HepG2 (cell line): ENCODE measurements at regions not wholly inside any gene's neighbourhood (a gene's known extent, or its start where the extent isn't known, plus 50 kb on each side); places are given as distances from the start of the nearest gene placed in this dataset.
A peak's percentile ranks its signal among the peaks of the same experiment; 100 is the strongest.

ENCODE experiments used
- EEA1 ChIP-seq: sonication (generic); formaldehyde crosslinking; IDR thresholded peaks from 2 replicates; pipeline ENCODE4 v1.5.1; 2020; ENCODE audit warnings: mild to moderate bottlenecking, missing genetic modification reagents, borderline replicate concordance
- ERF ChIP-seq: IDR thresholded peaks from 2 replicates; pipeline ENCODE4 v1.6.1; 2018; ENCODE audit warnings: missing biosample characterization, missing genetic modification reagents
- GTF3A ChIP-seq: sonication (generic); formaldehyde crosslinking; conservative IDR thresholded peaks from 2 replicates; pipeline ENCODE4 v1.4.0; 2020; ENCODE audit warnings: mild to moderate bottlenecking, missing genetic modification reagents
- NFATC3 ChIP-seq: sonication (generic); formaldehyde crosslinking; IDR thresholded peaks from 2 replicates; pipeline ENCODE4 v1.5.1; 2020; ENCODE audit warnings: mild to moderate bottlenecking, missing genetic modification reagents
- NRL ChIP-seq: sonication (generic); formaldehyde crosslinking; IDR thresholded peaks from 2 replicates; pipeline ENCODE4 v1.5.0; 2020; ENCODE audit warnings: missing genetic modification reagents, mild to moderate bottlenecking, moderate library complexity, borderline replicate concordance
- PHB2 ChIP-seq: fragments of 450-650 bp; IDR thresholded peaks from 2 replicates; pipeline ENCODE4 v1.6.1; 2018; ENCODE audit not compliant: partially characterized antibody
- RFX5 ChIP-seq: IDR thresholded peaks from 2 replicates; pipeline ENCODE4 v1.6.1; 2011; ENCODE audit warnings: low read depth, low read length, improper control_type of control experiment
- TBL1XR1 ChIP-seq: fragments of 150-350 bp; IDR thresholded peaks from 2 replicates; pipeline ENCODE4 v1.6.1; 2014; ENCODE audit warnings: borderline replicate concordance, low read length; ENCODE audit not compliant: partially characterized antibody
- ZBTB3 ChIP-seq: sonication (generic); formaldehyde crosslinking; IDR thresholded peaks from 2 replicates; pipeline ENCODE4 v1.4.0; 2020; ENCODE audit warnings: low read depth, mild to moderate bottlenecking, moderate library complexity, missing genetic modification reagents, borderline replicate concordance
- ZNF12 ChIP-seq: sonication (generic); formaldehyde crosslinking; IDR thresholded peaks from 2 replicates; pipeline ENCODE4 v1.5.0; 2020; ENCODE audit warnings: missing genetic modification reagents
- ZNF143 ChIP-seq: sonication (generic); formaldehyde crosslinking; IDR thresholded peaks from 2 replicates; pipeline ENCODE4 v1.4.0; 2020; ENCODE audit warnings: missing genetic modification reagents
- ZNF496 ChIP-seq: sonication (generic); formaldehyde crosslinking; IDR thresholded peaks from 2 replicates; pipeline ENCODE4 v1.8.1; 2023; ENCODE audit warnings: mild to moderate bottlenecking, moderate library complexity, missing genetic modification reagents; ENCODE audit not compliant: insufficient replicate concordance
- ZNF615 ChIP-seq: sonication (generic); formaldehyde crosslinking; IDR thresholded peaks from 2 replicates; pipeline ENCODE4 v1.5.0; 2020; ENCODE audit warnings: mild to moderate bottlenecking, missing genetic modification reagents, borderline replicate concordance
- ZNF678 ChIP-seq: sonication (generic); formaldehyde crosslinking; IDR thresholded peaks from 2 replicates; pipeline ENCODE4 v1.4.0; 2020; ENCODE audit warnings: mild to moderate bottlenecking, missing genetic modification reagents
- TF ChIP-seq, protein P1 (sequence below): sonication (generic); formaldehyde crosslinking; IDR thresholded peaks from 2 replicates; pipeline ENCODE4 v1.5.0; 2020; ENCODE audit warnings: mild to moderate bottlenecking, missing genetic modification reagents
- TF ChIP-seq, protein P2 (sequence below): sonication (generic); formaldehyde crosslinking; IDR thresholded peaks from 2 replicates; pipeline ENCODE4 v1.5.1; 2020; ENCODE audit warnings: missing genetic modification reagents, mild to moderate bottlenecking, borderline replicate concordance
- TF ChIP-seq, protein P3 (sequence below): sonication (generic); formaldehyde crosslinking; IDR thresholded peaks from 2 replicates; pipeline ENCODE4 v1.4.0; 2020; ENCODE audit warnings: missing genetic modification reagents, borderline replicate concordance
- TF ChIP-seq, protein P4 (sequence below): sonication (generic); formaldehyde crosslinking; IDR thresholded peaks from 2 replicates; pipeline ENCODE4 v1.9.0; 2021; ENCODE audit warnings: missing genetic modification reagents, borderline replicate concordance

DNA sequence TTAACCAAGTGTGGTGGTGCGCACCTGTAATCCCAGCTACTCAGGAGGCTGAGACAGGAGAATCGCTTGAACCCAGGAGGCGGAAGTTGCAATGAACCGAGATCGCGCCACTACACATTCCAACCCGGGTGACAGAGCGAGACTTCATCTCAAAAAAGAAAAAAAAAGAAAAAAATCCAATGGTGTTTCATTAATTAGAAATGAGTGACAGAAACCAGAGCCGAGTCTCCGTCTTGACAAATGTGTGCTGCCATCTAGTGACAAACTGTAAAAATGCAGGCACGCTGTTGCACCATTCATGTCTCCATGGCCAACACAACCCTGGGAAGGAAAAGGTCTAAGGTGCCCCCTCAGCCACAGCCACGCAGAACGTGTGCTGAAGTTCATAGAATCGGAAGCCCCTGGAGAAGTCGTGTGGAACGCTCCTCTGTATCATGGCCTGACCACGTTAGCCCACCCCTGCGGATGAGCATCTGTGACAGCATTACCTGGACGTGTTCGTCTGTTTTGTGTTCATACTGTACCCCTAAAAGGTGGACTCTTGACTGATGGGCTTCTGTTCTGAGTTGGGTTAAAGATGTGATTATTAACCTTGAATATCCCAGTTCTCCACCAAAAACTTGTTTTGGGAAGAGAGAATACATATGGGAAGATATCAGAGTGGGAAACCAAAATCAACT is 94.9 kb downstream of the LYZL2 start (continued):
- TF ChIP-seq, protein P1, sequence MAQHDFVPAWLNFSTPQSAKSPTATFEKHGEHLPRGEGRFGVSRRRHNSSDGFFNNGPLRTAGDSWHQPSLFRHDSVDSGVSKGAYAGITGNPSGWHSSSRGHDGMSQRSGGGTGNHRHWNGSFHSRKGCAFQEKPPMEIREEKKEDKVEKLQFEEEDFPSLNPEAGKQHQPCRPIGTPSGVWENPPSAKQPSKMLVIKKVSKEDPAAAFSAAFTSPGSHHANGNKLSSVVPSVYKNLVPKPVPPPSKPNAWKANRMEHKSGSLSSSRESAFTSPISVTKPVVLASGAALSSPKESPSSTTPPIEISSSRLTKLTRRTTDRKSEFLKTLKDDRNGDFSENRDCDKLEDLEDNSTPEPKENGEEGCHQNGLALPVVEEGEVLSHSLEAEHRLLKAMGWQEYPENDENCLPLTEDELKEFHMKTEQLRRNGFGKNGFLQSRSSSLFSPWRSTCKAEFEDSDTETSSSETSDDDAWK (CRISPR knock-in tag), result no peak
- TF ChIP-seq ZNF678 (CRISPR knock-in tag), result no peak
- TF ChIP-seq ZNF615 (CRISPR knock-in tag), result no peak
- TF ChIP-seq PHB2, result no peak
- no peak for TF ChIP-seq RFX5
- 0 out of 2 replicates have a peak, but pooled peaks have one; percentile 44 for TF ChIP-seq ERF (CRISPR knock-in tag)
- TF ChIP-seq ZNF143 (CRISPR knock-in tag), result no peak
- no peak for TF ChIP-seq EEA1 (CRISPR knock-in tag)
- TF ChIP-seq, protein P2, sequence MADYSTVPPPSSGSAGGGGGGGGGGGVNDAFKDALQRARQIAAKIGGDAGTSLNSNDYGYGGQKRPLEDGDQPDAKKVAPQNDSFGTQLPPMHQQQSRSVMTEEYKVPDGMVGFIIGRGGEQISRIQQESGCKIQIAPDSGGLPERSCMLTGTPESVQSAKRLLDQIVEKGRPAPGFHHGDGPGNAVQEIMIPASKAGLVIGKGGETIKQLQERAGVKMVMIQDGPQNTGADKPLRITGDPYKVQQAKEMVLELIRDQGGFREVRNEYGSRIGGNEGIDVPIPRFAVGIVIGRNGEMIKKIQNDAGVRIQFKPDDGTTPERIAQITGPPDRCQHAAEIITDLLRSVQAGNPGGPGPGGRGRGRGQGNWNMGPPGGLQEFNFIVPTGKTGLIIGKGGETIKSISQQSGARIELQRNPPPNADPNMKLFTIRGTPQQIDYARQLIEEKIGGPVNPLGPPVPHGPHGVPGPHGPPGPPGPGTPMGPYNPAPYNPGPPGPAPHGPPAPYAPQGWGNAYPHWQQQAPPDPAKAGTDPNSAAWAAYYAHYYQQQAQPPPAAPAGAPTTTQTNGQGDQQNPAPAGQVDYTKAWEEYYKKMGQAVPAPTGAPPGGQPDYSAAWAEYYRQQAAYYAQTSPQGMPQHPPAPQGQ (CRISPR knock-in tag), result no peak
- no peak for TF ChIP-seq TBL1XR1
- no peak for TF ChIP-seq NRL (CRISPR knock-in tag)
- TF ChIP-seq, protein P3, sequence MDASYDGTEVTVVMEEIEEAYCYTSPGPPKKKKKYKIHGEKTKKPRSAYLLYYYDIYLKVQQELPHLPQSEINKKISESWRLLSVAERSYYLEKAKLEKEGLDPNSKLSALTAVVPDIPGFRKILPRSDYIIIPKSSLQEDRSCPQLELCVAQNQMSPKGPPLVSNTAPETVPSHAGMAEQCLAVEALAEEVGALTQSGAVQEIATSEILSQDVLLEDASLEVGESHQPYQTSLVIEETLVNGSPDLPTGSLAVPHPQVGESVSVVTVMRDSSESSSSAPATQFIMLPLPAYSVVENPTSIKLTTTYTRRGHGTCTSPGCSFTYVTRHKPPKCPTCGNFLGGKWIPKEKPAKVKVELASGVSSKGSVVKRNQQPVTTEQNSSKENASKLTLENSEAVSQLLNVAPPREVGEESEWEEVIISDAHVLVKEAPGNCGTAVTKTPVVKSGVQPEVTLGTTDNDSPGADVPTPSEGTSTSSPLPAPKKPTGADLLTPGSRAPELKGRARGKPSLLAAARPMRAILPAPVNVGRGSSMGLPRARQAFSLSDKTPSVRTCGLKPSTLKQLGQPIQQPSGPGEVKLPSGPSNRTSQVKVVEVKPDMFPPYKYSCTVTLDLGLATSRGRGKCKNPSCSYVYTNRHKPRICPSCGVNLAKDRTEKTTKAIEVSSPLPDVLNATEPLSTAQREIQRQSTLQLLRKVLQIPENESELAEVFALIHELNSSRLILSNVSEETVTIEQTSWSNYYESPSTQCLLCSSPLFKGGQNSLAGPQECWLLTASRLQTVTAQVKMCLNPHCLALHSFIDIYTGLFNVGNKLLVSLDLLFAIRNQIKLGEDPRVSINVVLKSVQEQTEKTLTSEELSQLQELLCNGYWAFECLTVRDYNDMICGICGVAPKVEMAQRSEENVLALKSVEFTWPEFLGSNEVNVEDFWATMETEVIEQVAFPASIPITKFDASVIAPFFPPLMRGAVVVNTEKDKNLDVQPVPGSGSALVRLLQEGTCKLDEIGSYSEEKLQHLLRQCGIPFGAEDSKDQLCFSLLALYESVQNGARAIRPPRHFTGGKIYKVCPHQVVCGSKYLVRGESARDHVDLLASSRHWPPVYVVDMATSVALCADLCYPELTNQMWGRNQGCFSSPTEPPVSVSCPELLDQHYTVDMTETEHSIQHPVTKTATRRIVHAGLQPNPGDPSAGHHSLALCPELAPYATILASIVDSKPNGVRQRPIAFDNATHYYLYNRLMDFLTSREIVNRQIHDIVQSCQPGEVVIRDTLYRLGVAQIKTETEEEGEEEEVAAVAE (CRISPR knock-in tag), result no peak
- no peak for TF ChIP-seq GTF3A (CRISPR knock-in tag)
- TF ChIP-seq ZNF496 (CRISPR knock-in tag), result no peak
- TF ChIP-seq, protein P4, sequence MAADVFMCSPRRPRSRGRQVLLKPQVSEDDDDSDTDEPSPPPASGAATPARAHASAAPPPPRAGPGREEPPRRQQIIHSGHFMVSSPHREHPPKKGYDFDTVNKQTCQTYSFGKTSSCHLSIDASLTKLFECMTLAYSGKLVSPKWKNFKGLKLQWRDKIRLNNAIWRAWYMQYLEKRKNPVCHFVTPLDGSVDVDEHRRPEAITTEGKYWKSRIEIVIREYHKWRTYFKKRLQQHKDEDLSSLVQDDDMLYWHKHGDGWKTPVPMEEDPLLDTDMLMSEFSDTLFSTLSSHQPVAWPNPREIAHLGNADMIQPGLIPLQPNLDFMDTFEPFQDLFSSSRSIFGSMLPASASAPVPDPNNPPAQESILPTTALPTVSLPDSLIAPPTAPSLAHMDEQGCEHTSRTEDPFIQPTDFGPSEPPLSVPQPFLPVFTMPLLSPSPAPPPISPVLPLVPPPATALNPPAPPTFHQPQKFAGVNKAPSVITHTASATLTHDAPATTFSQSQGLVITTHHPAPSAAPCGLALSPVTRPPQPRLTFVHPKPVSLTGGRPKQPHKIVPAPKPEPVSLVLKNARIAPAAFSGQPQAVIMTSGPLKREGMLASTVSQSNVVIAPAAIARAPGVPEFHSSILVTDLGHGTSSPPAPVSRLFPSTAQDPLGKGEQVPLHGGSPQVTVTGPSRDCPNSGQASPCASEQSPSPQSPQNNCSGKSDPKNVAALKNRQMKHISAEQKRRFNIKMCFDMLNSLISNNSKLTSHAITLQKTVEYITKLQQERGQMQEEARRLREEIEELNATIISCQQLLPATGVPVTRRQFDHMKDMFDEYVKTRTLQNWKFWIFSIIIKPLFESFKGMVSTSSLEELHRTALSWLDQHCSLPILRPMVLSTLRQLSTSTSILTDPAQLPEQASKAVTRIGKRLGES (CRISPR knock-in tag), result no peak
- no peak for TF ChIP-seq ZNF12 (CRISPR knock-in tag)
- TF ChIP-seq NFATC3 (CRISPR knock-in tag), result no peak
- no peak for TF ChIP-seq ZBTB3
